Right lobe of liver (tissue), 4 donors: ENCODE measurements at regions not wholly inside any gene's neighbourhood (a gene's known extent, or its start where the extent isn't known, plus 50 kb on each side); places are given as distances from the start of the nearest gene placed in this dataset.

Source experiments
- POLR2A ChIP-seq: fragments of 450-650 bp; IDR thresholded peaks from one replicate; pipeline ENCODE4 v1.6.1; 2017; ENCODE audit warnings: antibody characterized with exemption, mild to moderate bottlenecking
- TF ChIP-seq, protein P1 (sequence below), 4 donors: fragments of 200-600 bp in 3 of 4; fragments of 450-650 bp in 1 of 4; IDR thresholded peaks; one replicate each; pipeline versions ENCODE4 v1.5.1 to v1.8.0; 2016 to 2022; ENCODE audit warnings: antibody characterized with exemption in 4 of 4, mild to moderate bottlenecking in 2 of 4
- donor health status: DM: no; HTN: no; CAD: no.
- donor health status: DM: no; HTN: no; CAD: no.
- donor health status: DM: no; HTN: yes; CAD: no.

DNA sequence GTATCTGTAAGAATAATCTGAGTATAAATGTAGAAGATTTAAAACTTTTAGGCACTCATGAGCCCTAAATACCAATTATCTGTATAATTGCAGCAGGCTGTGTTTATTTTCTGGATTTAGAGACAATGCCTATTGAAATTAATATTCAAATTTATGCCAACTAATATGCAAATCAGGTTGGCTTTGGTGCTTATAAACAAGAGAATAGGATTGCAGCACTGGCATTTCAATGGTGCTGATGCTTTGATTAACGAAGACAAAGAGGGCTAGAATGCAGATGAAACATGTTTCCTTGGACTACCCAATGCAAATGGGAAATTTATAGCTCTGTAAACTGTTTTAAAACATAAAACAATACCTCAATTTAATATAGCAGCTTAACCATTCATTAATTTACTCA lies 70.7 kb upstream of the GATB start:
- TF ChIP-seq, protein P1, sequence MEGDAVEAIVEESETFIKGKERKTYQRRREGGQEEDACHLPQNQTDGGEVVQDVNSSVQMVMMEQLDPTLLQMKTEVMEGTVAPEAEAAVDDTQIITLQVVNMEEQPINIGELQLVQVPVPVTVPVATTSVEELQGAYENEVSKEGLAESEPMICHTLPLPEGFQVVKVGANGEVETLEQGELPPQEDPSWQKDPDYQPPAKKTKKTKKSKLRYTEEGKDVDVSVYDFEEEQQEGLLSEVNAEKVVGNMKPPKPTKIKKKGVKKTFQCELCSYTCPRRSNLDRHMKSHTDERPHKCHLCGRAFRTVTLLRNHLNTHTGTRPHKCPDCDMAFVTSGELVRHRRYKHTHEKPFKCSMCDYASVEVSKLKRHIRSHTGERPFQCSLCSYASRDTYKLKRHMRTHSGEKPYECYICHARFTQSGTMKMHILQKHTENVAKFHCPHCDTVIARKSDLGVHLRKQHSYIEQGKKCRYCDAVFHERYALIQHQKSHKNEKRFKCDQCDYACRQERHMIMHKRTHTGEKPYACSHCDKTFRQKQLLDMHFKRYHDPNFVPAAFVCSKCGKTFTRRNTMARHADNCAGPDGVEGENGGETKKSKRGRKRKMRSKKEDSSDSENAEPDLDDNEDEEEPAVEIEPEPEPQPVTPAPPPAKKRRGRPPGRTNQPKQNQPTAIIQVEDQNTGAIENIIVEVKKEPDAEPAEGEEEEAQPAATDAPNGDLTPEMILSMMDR (IDR thresholded peaks at IDR 0.05): no peak
- TF ChIP-seq POLR2A: no peak
